ENCODE measurements at regions not wholly inside any gene's neighbourhood (a gene's known extent, or its start where the extent isn't known, plus 50 kb on each side); places are given as distances from the start of the nearest gene placed in this dataset.
"Not testable (repeated sequence)": the region's sequence is repeated elsewhere in the genome, so short reads cannot be mapped to it uniquely, and the experiment has no call there.

GRCh38 chr11:25771605-25772004, 560.3 kb upstream of the ANO3 start:
- no peak for DNase-seq

DNA sequence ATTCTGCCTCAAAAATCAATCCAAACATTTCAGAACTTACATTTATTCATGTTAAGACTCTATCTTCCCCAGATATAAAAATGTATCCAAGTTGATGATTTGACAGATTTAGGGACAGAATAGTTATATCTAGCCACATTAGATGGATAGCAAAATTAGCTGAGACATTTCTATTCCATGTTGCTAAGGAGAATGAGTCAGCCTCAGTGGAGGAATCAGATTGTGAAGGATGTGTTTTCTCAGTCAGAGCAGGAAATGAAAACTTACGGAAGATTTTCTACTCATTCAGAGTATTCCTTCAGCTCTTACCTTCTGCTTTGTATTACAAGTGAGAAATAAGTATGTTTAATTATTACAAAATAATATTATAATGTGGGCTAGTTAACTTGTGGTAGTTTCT, 556.3 kb upstream of the ANO3 start:
- DNase-seq = no peak

DNA sequence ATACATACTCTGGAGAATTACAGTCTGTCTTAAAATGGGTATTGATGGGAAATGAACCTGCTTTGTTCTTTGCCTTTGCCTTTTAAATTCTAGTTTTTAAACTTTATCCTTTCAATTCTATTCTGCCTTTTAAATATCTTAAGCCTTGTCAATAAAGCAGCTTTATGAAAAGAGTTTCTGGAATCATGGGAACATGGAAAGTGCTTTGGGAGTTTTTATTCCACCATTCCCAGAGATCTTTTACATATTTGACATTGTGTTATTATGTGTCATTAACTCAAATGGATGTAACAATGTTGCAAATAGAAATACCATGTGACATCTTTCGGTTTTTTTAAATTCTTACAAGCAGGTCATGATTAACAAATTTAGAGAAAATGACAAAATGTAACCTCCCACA, 555.7 kb upstream of the ANO3 start:
- DNase-seq = no peak

DNA sequence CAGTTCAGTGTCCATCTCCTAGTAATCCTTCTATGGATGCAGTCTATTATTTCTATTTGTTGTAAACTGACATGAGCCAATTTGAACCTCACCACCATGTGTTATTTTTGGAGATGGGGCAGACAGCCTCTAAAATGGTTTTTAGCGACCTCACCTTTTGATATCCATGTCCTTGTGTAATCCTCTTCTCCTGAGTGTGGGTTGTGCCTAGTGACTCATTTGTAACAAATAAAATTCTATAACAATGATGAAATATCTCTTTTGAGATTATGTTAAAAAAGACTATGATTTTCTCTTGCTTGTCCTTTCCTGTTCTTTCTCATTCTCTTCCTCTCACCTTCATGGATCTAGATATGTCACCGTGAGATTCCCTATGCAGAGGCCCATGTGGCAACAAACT, 554.6 kb upstream of the ANO3 start:
- DNase-seq = no peak

DNA sequence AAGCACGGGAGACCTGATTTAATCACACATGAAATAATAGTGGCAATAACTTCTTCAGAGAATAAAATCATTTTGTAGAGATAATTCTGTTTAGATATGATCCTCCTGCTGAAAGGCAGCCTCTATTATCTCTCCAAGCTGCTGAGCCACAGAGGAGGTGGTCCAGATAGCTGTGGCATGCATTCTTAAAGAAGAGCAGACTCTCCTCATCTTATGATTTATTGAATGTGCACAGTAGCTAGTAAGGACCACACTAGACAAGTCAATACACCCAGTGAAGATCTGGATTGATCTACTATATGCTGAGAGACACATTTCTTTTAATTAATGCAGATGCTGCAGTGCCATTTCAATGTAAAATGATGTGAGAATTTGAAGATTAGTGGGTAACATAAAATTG, 552.9 kb upstream of the ANO3 start:
- DNase-seq = no peak

DNA sequence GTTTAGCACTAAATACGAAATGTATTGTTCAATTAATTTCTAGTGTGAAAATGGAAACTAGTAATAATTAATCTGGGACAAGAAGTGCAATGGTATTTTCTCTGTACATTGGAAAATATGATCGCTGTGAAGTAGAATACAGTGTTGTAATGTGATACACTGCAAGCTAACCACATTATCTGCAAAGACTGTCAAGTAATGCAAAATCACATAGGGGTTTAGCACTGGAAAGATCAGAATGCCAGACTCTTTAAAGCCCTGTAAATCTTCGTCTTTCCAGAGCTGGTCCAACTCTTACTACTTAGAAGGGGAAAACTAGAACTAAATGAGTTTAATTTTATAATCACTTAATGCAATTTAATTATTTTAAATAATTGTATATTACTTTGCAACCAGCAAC, 544.5 kb upstream of the ANO3 start:
- DNase-seq = no peak

DNA sequence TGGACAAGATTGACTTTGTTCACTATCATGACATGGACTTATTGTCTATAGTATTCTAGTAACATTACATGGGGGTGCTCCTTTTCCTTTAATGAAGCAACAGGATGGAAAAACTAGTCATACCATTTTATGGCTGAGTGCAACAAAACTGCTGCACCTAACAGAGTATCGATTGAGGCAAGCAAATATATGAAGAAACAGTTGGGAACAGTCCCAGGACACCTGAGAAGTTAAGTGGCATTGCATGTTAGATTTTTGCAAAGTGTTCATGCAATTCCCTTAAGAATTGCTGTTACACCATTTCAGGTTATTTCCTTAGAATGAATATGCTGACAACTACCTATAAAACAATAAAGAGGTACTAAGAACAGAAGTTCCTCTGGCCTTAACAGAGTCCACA, 541.5 kb upstream of the ANO3 start:
- DNase-seq = no peak

DNA sequence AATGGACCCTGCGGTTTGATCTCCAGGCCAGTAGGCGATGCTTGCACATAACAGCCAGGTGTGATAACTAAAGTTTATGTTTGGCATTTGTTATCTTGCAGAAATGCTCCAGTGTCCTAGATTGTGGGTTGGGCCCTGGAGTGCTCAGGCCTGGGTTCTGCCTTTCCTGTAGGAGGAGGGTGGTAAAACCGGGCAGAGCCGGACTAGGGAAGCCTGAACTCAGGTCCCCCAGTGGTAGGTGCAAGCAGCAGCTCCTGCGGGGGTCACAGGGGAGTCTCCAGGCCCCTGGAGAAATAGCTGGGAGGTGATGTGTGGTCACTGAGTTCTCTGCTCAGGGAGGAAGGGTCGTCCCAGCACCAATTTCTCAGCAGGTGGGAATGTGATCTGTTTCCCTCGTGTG, 538.3 kb upstream of the ANO3 start:
- no peak for DNase-seq

DNA sequence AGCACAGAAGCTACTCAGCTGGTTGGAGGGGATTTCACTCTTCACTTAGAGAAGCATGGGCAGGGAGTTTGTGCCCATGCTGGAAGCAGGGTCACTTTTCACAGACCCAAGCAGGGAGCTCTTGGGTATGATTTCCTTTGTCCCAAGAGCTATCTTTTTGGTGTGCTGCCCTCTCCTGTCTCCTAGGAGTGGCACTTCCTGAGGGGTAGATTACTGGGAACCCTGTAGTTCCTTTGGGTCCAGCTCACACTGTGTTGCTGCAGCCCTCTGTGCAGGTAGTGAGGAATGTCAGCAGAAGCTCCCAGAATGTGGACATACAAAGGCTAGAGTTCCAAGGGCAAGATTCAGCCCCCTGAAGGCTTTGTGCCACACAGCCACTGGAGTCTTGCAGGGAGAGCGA, 537.1 kb upstream of the ANO3 start:
- no peak for DNase-seq

DNA sequence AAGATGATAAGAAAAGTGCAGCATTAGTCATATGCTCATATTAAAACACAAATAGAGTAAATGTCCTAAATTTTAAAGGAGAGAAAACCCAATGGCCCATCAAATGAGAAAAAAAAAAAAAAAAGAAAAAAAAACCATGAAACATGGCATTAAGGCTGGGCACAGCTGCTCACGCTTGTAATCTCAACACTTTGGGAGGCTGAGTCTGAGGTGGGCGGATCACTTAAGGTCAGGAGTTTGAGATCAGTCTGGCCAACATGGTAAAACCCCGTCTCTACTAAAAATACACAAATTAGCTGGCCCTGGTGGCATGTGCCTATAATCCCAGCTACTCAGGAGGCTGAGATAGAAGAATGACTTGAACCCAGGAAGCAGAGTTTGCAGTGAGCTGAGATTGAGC, 515.5 kb upstream of the ANO3 start:
- DNase-seq = no peak

DNA sequence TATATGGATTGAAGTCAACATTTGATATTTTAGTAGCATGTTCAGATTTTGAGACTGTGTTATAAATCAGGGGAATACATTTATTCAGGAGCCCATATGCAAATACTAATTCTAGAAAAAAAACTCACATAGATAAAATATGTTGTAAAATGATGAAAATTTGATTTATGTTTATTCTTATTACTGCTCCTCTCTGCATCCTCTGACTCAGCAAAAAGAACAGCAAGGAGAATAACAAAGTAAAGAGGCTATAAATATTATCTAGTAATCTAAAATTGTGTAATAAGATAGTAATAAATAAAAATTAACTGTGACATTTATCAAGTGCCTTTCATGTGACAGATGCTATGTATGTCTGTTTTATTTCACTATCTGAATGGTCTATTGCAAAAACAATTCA, 507.2 kb upstream of the ANO3 start:
- DNase-seq = no peak

DNA sequence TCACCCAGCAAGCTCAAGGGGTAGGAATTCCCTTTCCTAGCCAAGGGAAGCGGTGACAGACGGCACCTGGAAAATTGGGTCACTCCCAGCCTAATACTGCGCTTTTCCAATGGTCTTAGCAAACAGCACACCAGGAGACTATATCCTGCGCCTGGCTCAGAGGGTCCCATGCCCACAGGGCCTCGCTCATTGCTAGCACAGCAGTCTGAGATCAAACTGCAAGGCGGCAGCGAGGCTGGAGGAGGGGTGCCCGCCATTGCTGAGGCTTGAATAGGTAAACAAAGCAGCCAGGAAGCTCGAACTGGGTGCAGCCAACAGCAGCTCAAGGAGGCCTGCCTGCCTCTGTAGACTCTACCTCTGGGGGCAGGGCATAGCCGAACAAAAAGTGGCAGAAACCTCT, 500.4 kb upstream of the ANO3 start:
- DNase-seq = not testable (repeated sequence)

GRCh38 chr11:25838918-25839625, 492.9 kb upstream of the ANO3 start:
- no peak for DNase-seq

- no peak for DNase-seq
Observed at GRCh38 chr11:25844811-25845210, 487.1 kb upstream of the ANO3 start.

DNA sequence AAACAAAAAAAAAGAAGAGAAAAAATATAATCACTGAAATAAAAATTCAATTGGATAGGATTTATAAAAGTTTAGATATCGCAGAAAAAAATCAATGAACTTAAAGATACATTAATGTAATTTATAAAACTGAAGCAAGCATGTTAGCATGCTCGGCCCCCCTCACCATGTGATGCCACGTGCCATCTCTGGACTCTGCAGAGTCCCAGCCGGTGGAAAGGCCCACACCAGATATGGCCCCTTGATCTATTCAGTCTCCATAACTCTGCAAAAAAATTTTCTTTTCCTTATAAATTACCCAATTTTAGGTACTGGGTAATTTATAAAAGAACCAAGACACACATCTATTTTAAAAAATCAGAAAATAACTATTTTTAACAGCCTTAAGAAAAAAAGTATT, 476.0 kb upstream of the ANO3 start:
- no peak for DNase-seq

DNA sequence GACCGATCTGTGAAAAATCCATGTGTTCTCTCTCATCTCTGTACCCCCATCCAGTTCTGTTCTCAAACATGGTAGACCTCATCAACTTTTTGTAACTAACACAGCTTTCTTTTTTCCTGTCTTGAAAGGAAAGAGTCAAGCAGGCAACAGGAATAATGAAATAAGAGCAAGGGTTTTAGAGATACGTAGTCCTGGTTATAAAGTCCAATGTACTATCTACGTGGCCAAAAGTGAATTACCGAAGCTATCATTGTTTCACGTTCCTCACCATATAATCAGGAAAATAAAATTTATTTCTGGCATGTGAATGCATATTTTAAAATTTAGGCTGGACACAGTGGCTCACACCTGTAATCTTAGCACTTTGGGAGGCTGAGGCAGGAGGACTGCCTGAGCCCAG, 472.2 kb upstream of the ANO3 start:
- no peak for DNase-seq

GRCh38 chr11:25860677-25861450, 471.1 kb upstream of the ANO3 start:
- DNase-seq = no peak

- no peak for DNase-seq
Observed at GRCh38 chr11:25862159-25862558, 469.8 kb upstream of the ANO3 start.

GRCh38 chr11:25863986-25864385, 467.9 kb upstream of the ANO3 start:
- DNase-seq = no peak

GRCh38 chr11:25876456-25876965, 455.4 kb upstream of the ANO3 start:
- DNase-seq = no peak

- DNase-seq = no peak
Observed at GRCh38 chr11:25886036-25886435, 445.9 kb upstream of the ANO3 start.

GRCh38 chr11:25890626-25891260, 441.2 kb upstream of the ANO3 start:
- no peak for DNase-seq

- DNase-seq = no peak
Observed at GRCh38 chr11:25891960-25892359, 440.0 kb upstream of the ANO3 start.

DNA sequence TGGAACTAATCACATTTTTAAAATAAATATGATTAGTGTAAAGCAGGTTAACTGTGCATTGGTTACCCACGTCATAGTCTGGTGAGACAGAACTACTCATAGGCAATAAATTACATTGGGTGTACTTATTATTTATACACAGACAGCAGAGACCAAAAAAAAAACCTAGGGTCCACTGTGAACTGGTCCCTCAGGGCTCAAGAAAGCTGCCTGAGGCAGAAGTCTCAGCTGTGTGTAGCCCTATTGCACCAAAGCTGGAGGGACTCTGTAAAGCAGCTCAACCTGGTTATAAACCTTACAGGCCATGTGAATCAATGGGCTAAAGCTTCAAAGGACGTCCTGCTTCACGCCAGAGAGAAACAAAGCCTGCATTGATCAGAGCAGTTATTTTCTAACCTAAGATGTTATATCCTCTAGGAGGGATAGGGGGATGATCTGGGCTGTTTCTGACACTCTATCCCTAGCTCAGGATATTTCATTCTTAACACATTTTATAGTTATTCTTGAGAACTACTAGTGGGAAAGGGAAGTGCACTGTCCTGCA, 432.2 kb upstream of the ANO3 start:
- no peak for DNase-seq
